ENCODE measurements at regions not wholly inside any gene's neighbourhood (a gene's known extent, or its start where the extent isn't known, plus 50 kb on each side); places are given as distances from the start of the nearest gene placed in this dataset.
A peak's percentile ranks its signal among the peaks of the same experiment; 100 is the strongest.

GRCh38 chr3:102194001-102194400 is 240.8 kb upstream of the ZPLD1 start:
- no peak for DNase-seq

- no peak for DNase-seq
These were observed 240.1 kb upstream of the ZPLD1 start for GRCh38 chr3:102194760-102195159.

- DNase-seq, result no peak
These were observed 239.4 kb upstream of the ZPLD1 start for GRCh38 chr3:102195198-102195948.

GRCh38 chr3:102200126-102200525 is 234.7 kb upstream of the ZPLD1 start:
- DNase-seq, result no peak

- DNase-seq, result no peak
These were observed 234.3 kb upstream of the ZPLD1 start for GRCh38 chr3:102200560-102200959.

GRCh38 chr3:102205647-102206046 is 229.2 kb upstream of the ZPLD1 start:
- no peak for DNase-seq

- DNase-seq, result no peak
These were observed 228.2 kb upstream of the ZPLD1 start for GRCh38 chr3:102206511-102207031.

GRCh38 chr3:102207151-102207571 is 227.7 kb upstream of the ZPLD1 start:
- DNase-seq, result no peak

- DNase-seq, result no peak
These were observed 219.6 kb upstream of the ZPLD1 start for GRCh38 chr3:102215166-102215565.

GRCh38 chr3:102223132-102223531 is 211.7 kb upstream of the ZPLD1 start:
- DNase-seq, result no peak

GRCh38 chr3:102224171-102224570 is 210.6 kb upstream of the ZPLD1 start:
- DNase-seq, result no peak

- DNase-seq, result no peak
These were observed 209.8 kb upstream of the ZPLD1 start for GRCh38 chr3:102225005-102225404.

GRCh38 chr3:102225407-102226132 is 209.2 kb upstream of the ZPLD1 start:
- DNase-seq, result no peak

- DNase-seq, result no peak
These were observed 208.4 kb upstream of the ZPLD1 start for GRCh38 chr3:102226463-102226862.

- peak; percentile 73 for DNase-seq
These were observed 205.7 kb upstream of the ZPLD1 start for GRCh38 chr3:102229062-102229655.

GRCh38 chr3:102230057-102230456 is 204.8 kb upstream of the ZPLD1 start:
- DNase-seq, result no peak

GRCh38 chr3:102233881-102234280 is 200.9 kb upstream of the ZPLD1 start:
- DNase-seq, result no peak

- peak in 1 of 2 donors; percentile 28 for DNase-seq
These were observed 199.1 kb upstream of the ZPLD1 start for GRCh38 chr3:102235679-102236078.

GRCh38 chr3:102237181-102237580 is 197.6 kb upstream of the ZPLD1 start:
- no peak for DNase-seq

GRCh38 chr3:102237838-102238237 is 197.0 kb upstream of the ZPLD1 start:
- DNase-seq, result no peak

GRCh38 chr3:102238362-102238761 is 196.5 kb upstream of the ZPLD1 start:
- DNase-seq, result no peak

GRCh38 chr3:102240720-102241119 is 194.1 kb upstream of the ZPLD1 start:
- DNase-seq, result no peak

- DNase-seq, result no peak
These were observed 185.7 kb upstream of the ZPLD1 start for GRCh38 chr3:102248981-102249705.
